SK-N-MC (cell line): ENCODE measurements at regions not wholly inside any gene's neighbourhood (a gene's known extent, or its start where the extent isn't known, plus 50 kb on each side); places are given as distances from the start of the nearest gene placed in this dataset.

Source experiments
- DNase-seq: peaks from one replicate; pipeline ENCODE4 v3.0.0-alpha.2; 2011; ENCODE audit warnings: low read depth, low spot score
- H3K27ac ChIP-seq: fragments of 200-600 bp; sonication (generic); 2 replicates; pipeline ENCODE4 v1.5.1; 2016; ENCODE audit warnings: mixed run types
- H3K36me3 ChIP-seq: fragments of 200-600 bp; sonication (generic); 2 replicates; pipeline ENCODE4 v1.6.1; 2017; ENCODE audit warnings: antibody characterized with exemption, low read length, mixed read lengths; ENCODE audit not compliant: insufficient read depth
- H3K4me3 ChIP-seq: fragments of 200-600 bp; sonication (generic); 2 replicates; pipeline ENCODE4 v1.5.1; 2016
- H3K9ac ChIP-seq: fragments of 200-600 bp; sonication (generic); 2 replicates; pipeline ENCODE4 v1.8.0; 2017; ENCODE audit warnings: mixed run types, mixed read lengths; ENCODE audit not compliant: insufficient read length
- H3K9me3 ChIP-seq: fragments of 200-600 bp; sonication (generic); 2 replicates; pipeline ENCODE4 v1.6.1; 2017; ENCODE audit warnings: low read depth, mild to moderate bottlenecking, antibody characterized with exemption, low read length, moderate library complexity, mixed read lengths
- EZH2 ChIP-seq: fragments of 200-600 bp; sonication (generic); IDR thresholded peaks from one replicate; pipeline ENCODE4 v1.6.1; 2017; ENCODE audit warnings: antibody characterized with exemption
- FOXP2 ChIP-seq: optimal IDR thresholded peaks from 2 replicates; pipeline ENCODE3; 2011; ENCODE audit warnings: mild to moderate bottlenecking, moderate library complexity; ENCODE audit not compliant: insufficient read depth; ENCODE audit errors: extremely low read length, control extremely low read depth
- POLR2AphosphoS5 ChIP-seq: IDR thresholded peaks from 2 replicates; pipeline ENCODE4 v1.6.1; 2012; ENCODE audit warnings: mild to moderate bottlenecking, low read depth, low read length, borderline replicate concordance

DNA sequence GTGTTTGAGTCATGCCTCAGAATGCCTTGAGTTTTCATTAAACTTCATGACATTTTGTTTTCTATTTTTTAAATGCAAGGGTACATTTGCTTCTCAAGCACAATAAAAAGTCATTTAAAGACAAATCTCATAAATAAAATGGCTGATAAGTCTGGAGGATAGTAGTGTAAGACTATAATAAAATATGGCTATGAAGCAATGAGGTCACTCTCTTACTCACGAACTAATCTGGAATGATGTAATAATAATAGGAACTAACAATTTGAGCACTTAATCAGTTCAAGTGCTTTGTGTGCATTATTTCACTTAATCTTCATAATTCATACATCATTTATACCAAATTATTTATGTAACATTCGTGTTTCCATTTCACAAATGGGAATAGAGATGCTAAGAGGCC lies 149.3 kb upstream of the CTTNBP2 start:
- no peak for DNase-seq
- TF ChIP-seq EZH2: no peak
- TF ChIP-seq POLR2AphosphoS5: no peak
- TF ChIP-seq FOXP2: no peak
- no peaks in the 10 kb centered on the region for H3K36me3 ChIP-seq
- no peak overlapping the region for H3K4me3 ChIP-seq
- no peak overlapping the region for H3K9ac ChIP-seq
- H3K27ac ChIP-seq: no peak overlapping the region
- H3K9me3 ChIP-seq: no peaks in the 10 kb centered on the region

DNA sequence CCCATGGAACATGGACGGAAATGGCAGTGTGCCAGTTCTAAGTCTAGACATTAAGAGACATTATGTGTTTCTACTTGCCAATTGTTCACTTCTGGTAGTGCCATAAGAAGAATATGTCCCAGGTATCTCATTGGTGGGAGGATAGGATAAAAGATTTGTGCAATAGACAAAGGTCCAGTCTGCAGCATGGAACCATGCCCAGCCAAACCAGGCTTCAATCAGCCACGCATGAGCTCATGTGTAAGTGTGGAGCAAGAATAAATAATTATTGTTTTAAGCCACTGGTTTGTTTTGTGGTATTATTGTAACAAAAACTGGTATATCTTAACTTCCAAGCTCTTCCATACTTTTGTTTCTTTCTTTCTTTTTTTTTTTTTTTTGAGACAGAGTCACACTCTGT lies 153.6 kb upstream of the CTTNBP2 start:
- no peak overlapping the region for H3K27ac ChIP-seq
- TF ChIP-seq POLR2AphosphoS5 (no peak), EZH2 (no peak), FOXP2 (no peak)

DNA sequence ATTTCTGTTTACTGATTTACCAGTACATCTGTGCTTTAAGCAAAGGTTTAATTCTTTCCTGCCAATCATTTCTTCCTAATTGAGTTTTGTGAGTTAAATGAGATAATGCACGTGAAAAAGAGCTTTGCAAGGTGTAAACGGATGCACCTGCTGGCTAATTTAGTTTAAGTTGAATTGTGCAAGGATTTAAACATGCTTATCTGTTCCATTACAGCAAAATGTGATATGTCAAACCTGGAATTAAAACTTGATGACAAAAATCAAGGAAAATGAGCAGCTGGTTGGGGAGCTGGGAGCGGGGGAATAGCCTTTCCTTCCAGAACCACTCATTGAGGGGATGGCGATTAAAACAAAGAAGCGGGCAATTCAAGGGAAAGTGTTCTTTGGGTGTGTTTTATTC lies 155.0 kb upstream of the CTTNBP2 start:
- no peak overlapping the region for H3K9ac ChIP-seq

More for the DNA sequence above, 153.6 kb upstream of the CTTNBP2 start:
- Histone ChIP-seq H3K9ac (no peak overlapping the region), H3K9me3 (no peaks in the 10 kb centered on the region), H3K4me3 (no peak overlapping the region), H3K36me3 (no peaks in the 10 kb centered on the region)
- no peak for DNase-seq

DNA sequence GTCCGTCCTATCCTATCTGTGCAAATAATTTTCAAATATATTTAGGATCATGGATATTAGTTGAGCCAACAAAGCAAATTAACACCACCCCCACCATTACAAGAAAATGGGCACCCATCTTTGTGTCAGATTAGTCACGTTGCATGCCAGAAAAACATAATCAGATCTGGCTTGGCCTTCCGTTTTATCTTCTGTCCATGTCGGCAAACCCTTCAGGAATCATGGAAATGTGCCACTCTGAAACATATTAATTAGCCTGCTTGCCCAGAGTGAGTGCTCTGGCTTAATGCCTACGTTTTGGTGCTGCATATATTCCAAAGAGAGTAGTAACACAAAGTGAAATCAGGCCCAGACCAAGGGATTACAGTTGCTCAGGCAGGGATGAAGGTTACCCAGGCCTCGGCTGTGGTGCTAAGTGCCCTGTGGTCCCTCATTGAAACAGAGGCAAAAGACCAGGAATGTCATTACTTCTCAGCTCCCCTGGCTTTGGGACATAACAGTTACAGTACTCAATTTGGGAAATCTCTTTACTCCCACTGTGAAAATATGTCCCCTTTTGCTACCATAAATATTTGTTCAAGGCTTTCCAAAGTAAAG lies 154.0 kb upstream of the LSM8 start:
- Histone ChIP-seq H3K9ac (no peak overlapping the region), H3K36me3 (no peaks in the 10 kb centered on the region), H3K9me3 (no peaks in the 10 kb centered on the region), H3K27ac (peak overlapping the region; percentile 18), H3K4me3 (no peak overlapping the region; the same call in 1 of the 2 replicates)
- DNase-seq: no peak
- TF ChIP-seq FOXP2 (no peak), EZH2 (no peak)

More for the DNA sequence above, 155.0 kb upstream of the CTTNBP2 start:
- Histone ChIP-seq H3K27ac (no peak overlapping the region), H3K9me3 (no peaks in the 10 kb centered on the region), H3K36me3 (no peaks in the 10 kb centered on the region), H3K4me3 (no peak overlapping the region)
- TF ChIP-seq FOXP2 (no peak), EZH2 (no peak), POLR2AphosphoS5 (no peak)
- no peak for DNase-seq

DNA sequence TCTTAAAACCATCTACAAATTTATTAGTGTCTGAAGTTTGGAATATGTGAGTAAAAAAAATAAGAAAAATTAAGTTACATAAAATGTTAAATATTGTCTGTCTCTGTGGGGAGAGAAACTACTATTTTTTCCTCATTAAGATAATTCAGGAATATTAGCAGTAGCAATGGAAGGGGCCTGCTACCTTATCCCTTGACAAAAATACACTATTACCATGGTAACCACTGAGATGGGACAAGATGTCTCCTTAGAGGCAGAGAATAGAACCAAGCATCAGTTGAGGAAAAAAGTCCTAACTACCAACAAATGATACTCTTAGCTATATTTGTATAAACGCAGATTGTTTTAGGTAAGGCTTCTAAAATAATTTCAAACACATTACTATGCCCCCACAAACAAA lies 150.7 kb upstream of the LSM8 start:
- H3K27ac ChIP-seq: no peak overlapping the region
- DNase-seq: no peak
- TF ChIP-seq EZH2: no peak
- no peak for TF ChIP-seq POLR2AphosphoS5
- TF ChIP-seq FOXP2: no peak
- no peaks in the 10 kb centered on the region for H3K36me3 ChIP-seq
- H3K9ac ChIP-seq: no peak overlapping the region
- no peaks in the 10 kb centered on the region for H3K9me3 ChIP-seq
- no peak overlapping the region for H3K4me3 ChIP-seq

DNA sequence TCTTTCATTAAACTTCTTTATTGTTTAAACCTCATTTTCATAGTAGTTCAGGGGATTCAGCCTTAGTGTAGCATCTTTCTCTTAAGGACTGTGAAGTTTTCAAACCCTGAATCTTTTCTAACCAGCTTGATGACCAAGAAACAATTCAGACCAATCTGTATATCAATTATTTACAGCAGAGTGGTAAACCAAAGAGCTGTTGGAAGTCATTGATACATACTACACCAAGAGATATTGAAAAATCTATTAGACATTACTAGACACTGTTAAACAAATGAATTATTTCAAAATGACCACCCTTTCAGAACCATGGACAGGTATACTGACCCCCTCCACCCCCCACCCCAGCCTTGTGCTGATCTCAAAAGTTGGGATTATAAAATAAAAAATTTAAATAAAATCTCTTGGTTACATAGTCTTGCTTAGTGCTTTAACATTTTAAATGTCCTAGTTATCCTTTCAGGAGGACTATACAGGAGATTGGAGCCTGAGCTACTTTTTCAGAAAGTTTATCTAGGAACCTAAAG lies 143.9 kb upstream of the LSM8 start:
- Histone ChIP-seq H3K27ac (no peak overlapping the region), H3K9ac (no peak overlapping the region), H3K9me3 (no peaks in the 10 kb centered on the region), H3K4me3 (no peak overlapping the region), H3K36me3 (no peaks in the 10 kb centered on the region)
- TF ChIP-seq POLR2AphosphoS5 (no peak), FOXP2 (no peak), EZH2 (no peak)
- no peak for DNase-seq

DNA sequence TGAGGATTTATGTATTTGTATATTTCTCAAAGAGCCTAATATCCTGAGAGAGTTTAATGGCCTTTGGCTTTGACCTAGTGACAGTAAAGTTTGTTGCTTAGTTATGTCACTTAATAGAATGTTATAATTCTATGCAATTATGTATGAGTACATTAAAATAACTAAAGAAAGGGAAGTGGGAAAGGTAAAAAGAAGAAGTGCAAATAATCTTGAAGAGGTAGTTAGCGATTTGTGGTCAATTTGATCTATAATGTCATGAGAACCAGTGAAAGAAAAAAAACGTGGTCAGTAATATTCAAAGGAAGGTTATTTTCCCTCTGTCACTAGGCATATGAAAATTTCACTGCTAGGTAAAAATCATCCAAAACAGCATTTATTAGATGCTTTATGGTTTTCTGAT lies 143.4 kb upstream of the LSM8 start:
- Histone ChIP-seq H3K9me3 (no peaks in the 10 kb centered on the region), H3K4me3 (no peak overlapping the region), H3K9ac (no peak overlapping the region), H3K27ac (no peak overlapping the region), H3K36me3 (no peaks in the 10 kb centered on the region)
- no peak for DNase-seq
- TF ChIP-seq EZH2: no peak

DNA sequence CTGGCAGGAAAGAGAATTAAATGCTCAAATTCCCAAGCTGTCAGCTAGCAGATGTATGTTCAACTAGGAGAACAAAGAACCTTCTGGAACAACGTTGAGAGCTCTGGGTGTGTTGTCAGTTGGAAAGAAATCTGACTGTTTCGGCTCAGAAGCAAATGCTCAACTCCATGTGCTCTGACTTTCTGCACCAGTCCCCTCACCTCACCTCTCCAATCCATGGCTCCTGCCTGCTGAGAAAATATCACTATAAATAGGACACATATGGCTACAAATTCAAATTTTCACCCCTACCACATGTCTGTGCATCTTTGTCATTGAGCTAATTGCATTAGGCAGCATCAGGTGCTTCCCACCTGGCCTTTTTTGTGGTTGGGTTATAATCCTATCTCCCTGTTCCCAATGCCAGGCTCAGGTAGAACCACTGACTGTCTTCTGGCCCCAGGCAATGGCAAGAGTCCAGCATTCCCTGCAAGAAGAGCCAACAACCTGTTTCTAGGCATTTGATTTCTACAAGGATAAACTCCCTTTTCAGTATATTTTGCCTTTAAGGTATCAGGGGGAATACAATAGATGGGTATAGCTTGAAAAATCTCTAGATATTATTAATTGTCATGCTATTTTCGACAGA lies 142.6 kb upstream of the LSM8 start:
- Histone ChIP-seq H3K27ac (no peak overlapping the region), H3K9ac (no peak overlapping the region), H3K36me3 (no peaks in the 10 kb centered on the region), H3K4me3 (no peak overlapping the region), H3K9me3 (no peaks in the 10 kb centered on the region)
- no peak for DNase-seq
- TF ChIP-seq FOXP2: no peak
- no peak for TF ChIP-seq EZH2
- no peak for TF ChIP-seq POLR2AphosphoS5

DNA sequence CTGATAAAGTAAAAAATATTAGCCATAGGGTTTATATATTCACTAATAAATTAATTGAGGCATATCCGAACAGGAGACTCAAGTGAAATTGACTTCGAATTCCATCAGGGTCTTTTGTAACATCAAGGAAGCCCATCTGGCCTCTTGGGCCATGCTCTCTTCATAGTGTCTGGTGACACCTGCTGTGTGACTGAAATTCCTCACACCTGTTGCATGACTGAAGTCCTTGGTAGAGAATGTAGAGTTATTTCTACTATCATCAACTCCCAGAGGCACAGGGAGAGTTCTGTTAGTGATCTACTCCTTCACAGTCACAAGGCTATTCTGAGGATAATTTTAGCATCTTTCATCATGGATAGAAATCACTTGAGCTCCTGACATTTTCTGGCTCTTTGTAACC lies 138.3 kb upstream of the LSM8 start:
- Histone ChIP-seq H3K9ac (no peak overlapping the region), H3K27ac (no peak overlapping the region), H3K4me3 (no peak overlapping the region), H3K36me3 (no peaks in the 10 kb centered on the region), H3K9me3 (no peaks in the 10 kb centered on the region)
- TF ChIP-seq FOXP2 (no peak), EZH2 (no peak), POLR2AphosphoS5 (no peak)
- DNase-seq: no peak
